DOHH2 (cell line): ENCODE measurements at regions not wholly inside any gene's neighbourhood (a gene's known extent, or its start where the extent isn't known, plus 50 kb on each side); places are given as distances from the start of the nearest gene placed in this dataset.

ENCODE experiments used
- H3F3A ChIP-seq: fragments of 200-600 bp; sonication (generic), shearing (Covaris generic); 2 replicates; pipeline ENCODE4 v1.6.0; 2016; ENCODE audit warnings: antibody characterized with exemption, mild to moderate bottlenecking; ENCODE audit not compliant: control insufficient read depth, insufficient read depth
- H3K27ac ChIP-seq: fragments of 200-600 bp; sonication (generic); 2 replicates; pipeline ENCODE4 v1.5.1; 2014; ENCODE audit warnings: low read depth, mild to moderate bottlenecking, low read length, moderate library complexity
- H3K27me3 ChIP-seq: fragments of 200-600 bp; sonication (generic); 2 replicates; pipeline ENCODE4 v1.6.1; 2014; ENCODE audit warnings: mild to moderate bottlenecking, low read length, mixed read lengths; ENCODE audit not compliant: control insufficient read depth
- H3K36me3 ChIP-seq: fragments of 200-600 bp; sonication (generic); 2 replicates; pipeline ENCODE4 v1.6.1; 2014; ENCODE audit warnings: mild to moderate bottlenecking, low read length, moderate library complexity, mixed read lengths; ENCODE audit not compliant: control insufficient read depth
- H3K4me1 ChIP-seq: fragments of 200-600 bp; sonication (generic); 2 replicates; pipeline ENCODE4 v1.6.1; 2014; ENCODE audit warnings: mild to moderate bottlenecking, low read length, mixed read lengths; ENCODE audit not compliant: control insufficient read depth
- H3K4me2 ChIP-seq: fragments of 200-600 bp; sonication (generic); 2 replicates; pipeline ENCODE4 v1.6.0; 2014; ENCODE audit warnings: mild to moderate bottlenecking, low read length, moderate library complexity
- H3K4me3 ChIP-seq: fragments of 200-600 bp; sonication (generic); 2 replicates; pipeline ENCODE4 v1.5.1; 2014; ENCODE audit warnings: mild to moderate bottlenecking, low read length, mixed read lengths
- H3K79me2 ChIP-seq: fragments of 200-600 bp; sonication (generic); 2 replicates; pipeline ENCODE4 v1.6.1; 2014; ENCODE audit warnings: mild to moderate bottlenecking, low read length, mixed read lengths; ENCODE audit not compliant: control insufficient read depth
- H3K9me2 ChIP-seq: fragments of 200-600 bp; sonication (generic); replicated peaks from 2 replicates; pipeline ENCODE4 v1.6.1; 2014; ENCODE audit warnings: mild to moderate bottlenecking, low read length, mixed read lengths; ENCODE audit not compliant: control insufficient read depth
- H3K9me3 ChIP-seq: fragments of 200-600 bp; sonication (generic); 2 replicates; pipeline ENCODE4 v1.6.1; 2014; ENCODE audit warnings: antibody characterized with exemption, low read length, mixed read lengths; ENCODE audit not compliant: control insufficient read depth, insufficient read depth
- H4K20me1 ChIP-seq: fragments of 200-600 bp; sonication (generic); 2 replicates; pipeline ENCODE4 v1.6.0; 2014; ENCODE audit warnings: low read depth, mild to moderate bottlenecking, antibody characterized with exemption, low read length, moderate library complexity; ENCODE audit not compliant: control insufficient read depth, insufficient read depth
- EZH2phosphoT487 ChIP-seq: fragments of 200-600 bp; sonication (generic); IDR thresholded peaks from 2 replicates; pipeline ENCODE4 v1.6.1; 2017; ENCODE audit warnings: borderline replicate concordance, mild to moderate bottlenecking, antibody characterized with exemption, low read length, moderate library complexity, mixed read lengths
- TF ChIP-seq, protein P1 (sequence below): fragments of 200-600 bp; sonication (generic); IDR thresholded peaks from one replicate; pipeline ENCODE4 v1.5.1; 2014; ENCODE audit warnings: antibody characterized with exemption, mild to moderate bottlenecking, low read depth, low read length; ENCODE audit not compliant: poor library complexity, severe bottlenecking

DNA sequence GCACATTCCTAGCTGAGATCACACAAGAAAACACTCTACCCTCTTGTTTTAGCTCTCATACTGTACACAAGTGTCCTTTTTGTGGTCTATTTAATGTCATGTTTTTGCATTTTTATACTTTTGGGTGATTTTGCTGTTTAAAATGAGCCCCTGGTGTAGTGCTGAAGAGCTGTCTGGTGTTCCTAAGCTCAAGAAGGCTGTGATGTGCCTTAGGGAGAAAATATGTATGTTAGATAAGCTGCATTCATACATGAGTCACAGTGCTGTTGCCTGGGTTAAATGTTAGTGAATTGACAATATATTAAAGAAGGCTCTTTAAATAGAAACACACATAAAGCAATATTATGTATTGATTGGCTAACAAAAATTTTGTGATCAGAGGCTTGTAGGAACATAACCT, 387.4 kb upstream of the C2CD4B start:
- no peaks in the 10 kb centered on the region for H3K9me2 ChIP-seq
- H3K79me2 ChIP-seq, result no peaks in the 10 kb centered on the region
- H3K27me3 ChIP-seq, result 0 out of 2 replicates have a peak, but pooled peaks cover 2% of the 10 kb centered on the region
- peaks cover 10% of the 10 kb centered on the region for H3K4me1 ChIP-seq
- H3K4me2 ChIP-seq, result no peak overlapping the region
- H3K36me3 ChIP-seq, result no peaks in the 10 kb centered on the region
- no peaks in the 10 kb centered on the region for H4K20me1 ChIP-seq
- H3K4me3 ChIP-seq, result no peak overlapping the region
- no peak overlapping the region for H3K27ac ChIP-seq
- no peaks in the 10 kb centered on the region for H3K9me3 ChIP-seq
- TF ChIP-seq, protein P1, sequence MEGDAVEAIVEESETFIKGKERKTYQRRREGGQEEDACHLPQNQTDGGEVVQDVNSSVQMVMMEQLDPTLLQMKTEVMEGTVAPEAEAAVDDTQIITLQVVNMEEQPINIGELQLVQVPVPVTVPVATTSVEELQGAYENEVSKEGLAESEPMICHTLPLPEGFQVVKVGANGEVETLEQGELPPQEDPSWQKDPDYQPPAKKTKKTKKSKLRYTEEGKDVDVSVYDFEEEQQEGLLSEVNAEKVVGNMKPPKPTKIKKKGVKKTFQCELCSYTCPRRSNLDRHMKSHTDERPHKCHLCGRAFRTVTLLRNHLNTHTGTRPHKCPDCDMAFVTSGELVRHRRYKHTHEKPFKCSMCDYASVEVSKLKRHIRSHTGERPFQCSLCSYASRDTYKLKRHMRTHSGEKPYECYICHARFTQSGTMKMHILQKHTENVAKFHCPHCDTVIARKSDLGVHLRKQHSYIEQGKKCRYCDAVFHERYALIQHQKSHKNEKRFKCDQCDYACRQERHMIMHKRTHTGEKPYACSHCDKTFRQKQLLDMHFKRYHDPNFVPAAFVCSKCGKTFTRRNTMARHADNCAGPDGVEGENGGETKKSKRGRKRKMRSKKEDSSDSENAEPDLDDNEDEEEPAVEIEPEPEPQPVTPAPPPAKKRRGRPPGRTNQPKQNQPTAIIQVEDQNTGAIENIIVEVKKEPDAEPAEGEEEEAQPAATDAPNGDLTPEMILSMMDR, result no peak
- TF ChIP-seq EZH2phosphoT487, result no peak
- peaks cover 3% of the 10 kb centered on the region; the same call in 1 of the 2 replicates for H3F3A ChIP-seq

DNA sequence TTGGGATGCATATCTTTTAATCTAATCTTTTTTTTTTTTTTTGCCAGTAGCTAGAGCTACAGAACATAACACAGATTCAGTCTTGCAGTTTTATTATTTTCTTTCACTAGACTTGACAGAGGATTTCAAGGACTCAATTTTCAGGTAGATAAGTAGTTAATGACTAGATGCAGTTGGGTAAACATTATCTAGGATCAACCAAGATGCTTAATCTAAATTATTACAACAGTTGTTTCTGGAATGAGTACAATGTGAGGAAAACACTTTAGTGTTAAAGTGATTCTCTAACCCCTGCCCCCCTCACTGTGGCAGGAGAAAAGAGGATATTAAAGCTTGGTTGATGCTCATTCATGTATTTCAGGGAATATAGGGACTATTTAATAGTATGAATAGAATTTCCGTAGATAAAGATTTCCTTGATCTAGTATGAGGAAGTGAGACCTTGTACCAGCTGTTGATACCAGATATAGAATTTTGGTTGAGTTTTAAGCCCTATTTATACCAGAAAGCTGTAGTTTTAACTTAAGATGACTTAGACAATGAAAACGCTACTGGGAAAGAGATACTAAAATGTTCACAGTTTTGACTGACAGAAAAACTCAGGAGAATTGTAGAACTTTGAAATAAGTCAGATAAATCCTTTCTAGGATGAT, 389.0 kb upstream of the C2CD4B start:
- no peaks in the 10 kb centered on the region for H4K20me1 ChIP-seq
- TF ChIP-seq EZH2phosphoT487, result no peak
- TF ChIP-seq, protein P1, result no peak
- H3K4me1 ChIP-seq, result peaks cover 10% of the 10 kb centered on the region
- no peak overlapping the region for H3K27ac ChIP-seq
- peaks cover 3% of the 10 kb centered on the region; the same call in 1 of the 2 replicates for H3F3A ChIP-seq
- H3K9me2 ChIP-seq, result no peaks in the 10 kb centered on the region
- no peaks in the 10 kb centered on the region for H3K9me3 ChIP-seq
- 0 out of 2 replicates have a peak, but pooled peaks cover 2% of the 10 kb centered on the region for H3K27me3 ChIP-seq
- no peaks in the 10 kb centered on the region for H3K36me3 ChIP-seq
- H3K79me2 ChIP-seq, result no peaks in the 10 kb centered on the region
- H3K4me3 ChIP-seq, result no peak overlapping the region
- peak overlapping the region; percentile 34; the same call in 1 of the 2 replicates for H3K4me2 ChIP-seq

DNA sequence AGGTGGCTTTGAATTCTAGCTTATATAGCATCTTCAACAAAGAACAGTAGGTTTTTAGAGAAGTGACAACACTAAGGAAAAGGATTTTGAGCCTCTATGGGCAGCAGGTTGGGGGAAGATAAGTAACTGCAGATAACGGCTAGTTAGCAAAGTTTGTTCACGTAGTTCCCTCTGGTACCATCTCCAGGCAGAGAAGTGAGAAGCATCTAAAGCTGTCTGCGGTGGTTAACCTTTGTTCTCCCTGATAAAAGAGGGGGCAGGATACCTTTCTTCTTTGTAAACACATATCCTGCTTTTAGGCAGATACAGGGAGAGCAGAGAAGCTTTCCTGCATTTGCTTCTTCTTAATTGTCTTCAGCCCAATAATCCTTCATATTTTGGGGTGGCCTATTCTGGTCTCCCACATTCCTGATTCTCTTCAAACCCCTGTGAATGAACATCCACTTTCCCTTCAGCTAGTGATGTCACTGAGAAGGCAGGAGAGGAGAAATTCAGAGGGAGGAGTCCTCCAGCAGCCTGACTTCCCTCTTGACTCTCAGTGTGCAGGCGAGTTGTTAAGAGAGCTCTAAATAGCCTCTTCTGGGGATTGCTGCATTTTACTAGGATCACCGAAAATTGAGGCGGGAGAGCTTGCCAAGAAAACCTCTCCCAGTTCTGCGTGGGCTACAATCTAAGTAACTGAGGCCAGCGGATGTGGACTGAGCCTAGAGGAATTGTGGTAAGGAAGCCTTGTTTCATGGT, 393.7 kb upstream of the C2CD4B start:
- Histone ChIP-seq H3K4me2 (no peak overlapping the region), H3K27me3 (0 out of 2 replicates have a peak, but pooled peaks cover 2% of the 10 kb centered on the region), H3K9me3 (no peaks in the 10 kb centered on the region), H3K4me1 (peaks cover 9% of the 10 kb centered on the region), H3K79me2 (no peaks in the 10 kb centered on the region), H4K20me1 (no peaks in the 10 kb centered on the region), H3K36me3 (no peaks in the 10 kb centered on the region), H3K27ac (no peak overlapping the region), H3K4me3 (no peak overlapping the region), H3F3A (peaks cover under 1% of the 10 kb centered on the region; the same call in 1 of the 2 replicates), H3K9me2 (no peaks in the 10 kb centered on the region)
- TF ChIP-seq, protein P1, result no peak
- TF ChIP-seq EZH2phosphoT487, result no peak
